Heart right ventricle (tissue), 16 donors: ENCODE measurements at regions not wholly inside any gene's neighbourhood (a gene's known extent, or its start where the extent isn't known, plus 50 kb on each side); places are given as distances from the start of the nearest gene placed in this dataset.

Experiments used
- ATAC-seq, 8 donors: fragments of 200-7000 bp; cut with Tn5 transposase; one replicate each; pipeline ENCODE4 v1.9.1; 2020; ENCODE audit warnings: mild to moderate bottlenecking in 8 of 8, moderate library complexity in 8 of 8, moderate number of reproducible peaks in 1 of 8
- DNase-seq, 2 donors: peaks; one replicate each; pipeline ENCODE4 v3.0.0-alpha.2; 2020
- H3K27ac ChIP-seq, 10 donors: fragments of 200-600 bp; sonication (generic) in 2 of 10; one replicate each; pipeline versions ENCODE4 v1.5.0 to v1.8.0; 2020 to 2022; ENCODE audit warnings: mild to moderate bottlenecking in 3 of 10
- H3K27me3 ChIP-seq, 7 donors: fragments of 200-600 bp; one replicate each; pipeline ENCODE4 v1.8.0; 2021 to 2022; ENCODE audit warnings: mild to moderate bottlenecking in 2 of 7
- H3K36me3 ChIP-seq, 9 donors: fragments of 200-600 bp; sonication (generic) in 1 of 9; one replicate each; pipeline versions ENCODE4 v1.5.0 to v1.8.0; 2020 to 2022; ENCODE audit warnings: mild to moderate bottlenecking in 2 of 9
- H3K4me1 ChIP-seq, 9 donors: fragments of 200-600 bp; sonication (generic) in 1 of 9; one replicate each; pipeline versions ENCODE4 v1.5.0 to v1.8.0; 2020 to 2022; ENCODE audit warnings: mild to moderate bottlenecking in 4 of 9
- H3K4me3 ChIP-seq, 10 donors: fragments of 200-600 bp; sonication (generic) in 2 of 10; one replicate each; pipeline versions ENCODE4 v1.5.0 to v1.8.0; 2020 to 2022; ENCODE audit warnings: mild to moderate bottlenecking in 7 of 10, moderate library complexity in 2 of 10
- H3K9me3 ChIP-seq, 11 donors: fragments of 200-600 bp in 10 of 11; sonication (generic) in 2 of 11; one replicate each; pipeline versions ENCODE4 v1.5.0 to v1.8.0; 2013 to 2022; ENCODE audit warnings: mild to moderate bottlenecking in 2 of 11, control low read depth in 1 of 11, moderate library complexity in 1 of 11
- CTCF ChIP-seq, 9 donors: fragments of 200-600 bp; sonication (generic) in 2 of 9; IDR thresholded peaks; one replicate each; pipeline versions ENCODE4 v1.5.0 to v1.8.0; 2021 to 2022; ENCODE audit warnings: antibody characterized with exemption in 9 of 9, mild to moderate bottlenecking in 5 of 9, moderate library complexity in 1 of 9
- WGBS, 2 donors: extraction: QIAGEN DNeasy Blood & Tissue Kit; methylation state at CpG; one replicate each; pipeline ENCODE4 v1.1.7; 2013; ENCODE audit warnings: inconsistent platforms in 1 of 2; 5-methylcytosine and 5-hydroxymethylcytosine counted together
- intact Hi-C, 10 donors: fragments of 100-400 bp; cut with DNase I; formaldehyde crosslinking; loops; one replicate each; pipeline versions ENCODE4 v1.11.1 to v1.14.2; 2022
- donor health status: Arrhythmogenic right ventricular cardiomyopathy.
- donor health status: ischemic (EF 13 %, LVEDD 7.1; RV severe dilation, severe dysfunction).
- donor health status: healthy with polysubstance abuse.
- donor health status: DM: no; HTN: yes; CAD: no.
- donor health status: DM: no; HTN: no; CAD: no.
- donor health status: ischemic (EF 25% LVEDD 6.9; RV normal size, moderate dysfunction).
- donor health status: ischemic (EF 25% LVEDD 5.7; RV mildly dilated, moderate dysfunction).
- donor health status: healthy.
- donor health status: DM: yes; HTN: yes; CAD: no.
- donor health status: Ischemic cardiomyopathy.
- donor health status: ischemic (EF 35%, LVEDD 5.7; RV mildly dilated, moderate dysfunction).
- donor health status: nonischemic (EF 11% LVEDD 7.7; RV severe dilation, severe dysfunction).
- donor health status: DM: yes; HTN: yes; CAD: no.
- donor health status: PGD.
- donor health status: ischemic (EF 29% LVEDD 5.4; RV normal size, mild dysfunction).
- donor health status: nonischemic (EF 23%, LVEDD 6.1; RV moderate dilation, normal function).

GRCh38 chr16:73248316-73248715 lies 200.4 kb upstream of the ZFHX3 start:
- Histone ChIP-seq H3K9me3 (no peaks in the 10 kb centered on the region), H3K36me3 (no peaks in the 10 kb centered on the region), H3K27me3 (peaks cover 0 to 5% (median 0%) of the 10 kb centered on the region in 7 donors), H3K4me1 (no peaks in the 10 kb centered on the region), H3K4me3 (no peak overlapping the region), H3K27ac (no peak overlapping the region)
- DNase-seq (no peak), ATAC-seq (no peak)
- intact Hi-C loops = no loop called here
- 90 to 95% methylated on average over 4 of the region's 4 CpGs for WGBS, 2 donors
- no peak for TF ChIP-seq CTCF (IDR thresholded peaks at IDR 0.05)

GRCh38 chr16:73240920-73241319 lies 193.0 kb upstream of the ZFHX3 start:
- no peaks in the 10 kb centered on the region for H3K9me3 ChIP-seq
- ATAC-seq (no peak), DNase-seq (no peak)
- intact Hi-C loops = no loop called here
- H3K36me3 ChIP-seq = no peaks in the 10 kb centered on the region
- TF ChIP-seq CTCF (IDR thresholded peaks at IDR 0.05) = no peak
- H3K4me3 ChIP-seq = no peak overlapping the region
- H3K27ac ChIP-seq = no peak overlapping the region
- H3K27me3 ChIP-seq = no peaks in the 10 kb centered on the region
- 89 to 95% methylated on average over 4 of the region's 4 CpGs for WGBS, 2 donors
- peaks cover 0 to 7% (median 0%) of the 10 kb centered on the region in 9 donors for H3K4me1 ChIP-seq

- 84 to 87% methylated on average over 4 of the region's 4 CpGs for WGBS, 2 donors
- no peak for TF ChIP-seq CTCF (IDR thresholded peaks at IDR 0.05)
These were observed 189.7 kb upstream of the ZFHX3 start for GRCh38 chr16:73237601-73238000.

GRCh38 chr16:73234496-73234895 lies 186.6 kb upstream of the ZFHX3 start:
- no peaks in the 10 kb centered on the region for H3K36me3 ChIP-seq
- TF ChIP-seq CTCF (IDR thresholded peaks at IDR 0.05) = no peak
- H3K4me1 ChIP-seq = peaks cover 0 to 22% (median 3%) of the 10 kb centered on the region in 9 donors
- H3K4me3 ChIP-seq = no peak overlapping the region
- DNase-seq (no peak), ATAC-seq (no peak)
- WGBS, 2 donors = 61 to 65% methylated on average over 5 of the region's 5 CpGs
- no peaks in the 10 kb centered on the region for H3K9me3 ChIP-seq
- no peak overlapping the region for H3K27ac ChIP-seq
- intact Hi-C loops = no loop called here
- H3K27me3 ChIP-seq = peaks cover 0 to 9% (median 0%) of the 10 kb centered on the region in 7 donors

More at GRCh38 chr16:73237601-73238000, 189.7 kb upstream of the ZFHX3 start:
- DNase-seq = no peak
- Histone ChIP-seq H3K36me3 (no peaks in the 10 kb centered on the region), H3K27ac (no peak overlapping the region), H3K4me1 (peaks cover 0 to 15% (median 3%) of the 10 kb centered on the region in 9 donors), H3K27me3 (no peaks in the 10 kb centered on the region), H3K4me3 (no peak overlapping the region), H3K9me3 (no peaks in the 10 kb centered on the region)
- intact Hi-C loops = no loop called here
- ATAC-seq = no peak
